Osteoblast (primary cell): ENCODE measurements at regions not wholly inside any gene's neighbourhood (a gene's known extent, or its start where the extent isn't known, plus 50 kb on each side); places are given as distances from the start of the nearest gene placed in this dataset. TPM values are rescaled to one million over a fixed set of nuclear protein-coding genes. Genes with fewer than 3 reads are reported as not detected.

Experiments
- DNase-seq: peaks from one replicate; pipeline ENCODE4 v3.0.0; 2011; ENCODE audit warnings: low spot score, mixed read lengths; ENCODE audit not compliant: insufficient read length; ENCODE audit errors: missing footprints
- H2AFZ ChIP-seq: 2 replicates; pipeline ENCODE4 v1.6.0; 2011; ENCODE audit warnings: mild to moderate bottlenecking, low read length
- H3K27ac ChIP-seq: 2 replicates; pipeline ENCODE4 v1.5.1; 2011; ENCODE audit warnings: mild to moderate bottlenecking, low read depth, low read length, moderate library complexity
- H3K27me3 ChIP-seq: 2 replicates; pipeline ENCODE4 v1.6.0; 2012; ENCODE audit warnings: mild to moderate bottlenecking, control low read depth, inconsistent platforms, low read length, moderate library complexity; ENCODE audit not compliant: insufficient read depth
- H3K36me3 ChIP-seq: 2 replicates; pipeline ENCODE4 v1.5.1; 2011; ENCODE audit warnings: mild to moderate bottlenecking, low read length, control low read depth, moderate library complexity; ENCODE audit not compliant: insufficient read depth
- H3K4me1 ChIP-seq: 2 replicates; pipeline ENCODE4 v1.5.1; 2011; ENCODE audit warnings: mild to moderate bottlenecking, low read length, control low read depth, moderate library complexity; ENCODE audit not compliant: insufficient read depth
- H3K4me2 ChIP-seq: 2 replicates; pipeline ENCODE4 v1.6.0; 2011; ENCODE audit warnings: mild to moderate bottlenecking, low read length; ENCODE audit not compliant: insufficient read depth
- H3K4me3 ChIP-seq: fragments of 200-600 bp; sonication (generic); 3 replicates; pipeline ENCODE4 v1.5.1; 2012; ENCODE audit warnings: mild to moderate bottlenecking, low read length, inconsistent platforms; ENCODE audit not compliant: insufficient read depth
- H3K79me2 ChIP-seq: 2 replicates; pipeline ENCODE4 v1.6.0; 2012; ENCODE audit warnings: mild to moderate bottlenecking, low read length, control low read depth, inconsistent platforms; ENCODE audit not compliant: insufficient read depth
- H3K9me3 ChIP-seq: 2 replicates; pipeline ENCODE4 v1.5.1; 2011; ENCODE audit warnings: low read depth, low read length, control low read depth
- H4K20me1 ChIP-seq: 2 replicates; pipeline ENCODE4 v1.6.0; 2012; ENCODE audit warnings: mild to moderate bottlenecking, low read length, control low read depth; ENCODE audit not compliant: insufficient read depth
- CTCF ChIP-seq: IDR thresholded peaks from 2 replicates; pipeline ENCODE4 v1.5.1; 2011; ENCODE audit warnings: mild to moderate bottlenecking, low read depth, low read length, moderate library complexity; ENCODE audit errors: extremely low read depth
- small RNA-seq: library from RNA; depleted of rRNA; stranded (forward); fragments of <200 nt; gene quantifications from one replicate; pipeline ENCODE3, GENCODE V24; 2012

- H4K20me1 ChIP-seq: no peaks in the 10 kb centered on the region
- H3K4me3 ChIP-seq: no peak overlapping the region
- H3K27me3 ChIP-seq: no peaks in the 10 kb centered on the region
- H3K4me2 ChIP-seq: no peak overlapping the region
- H2AFZ ChIP-seq: no peak overlapping the region
- no peaks in the 10 kb centered on the region for H3K9me3 ChIP-seq
- no peaks in the 10 kb centered on the region for H3K79me2 ChIP-seq
- no peak for DNase-seq
- no peaks in the 10 kb centered on the region for H3K4me1 ChIP-seq
- H3K27ac ChIP-seq: no peak overlapping the region
- H3K36me3 ChIP-seq: no peaks in the 10 kb centered on the region
- TF ChIP-seq CTCF: no peak
Observed at GRCh38 chr12:67217647-67218046, 51.5 kb upstream of the CAND1 start.

Small RNA genes in the stretch of these regions (small RNA-seq; reads per million reads assigned to genes)
- not detected for gene AC073530.2
